ENCODE measurements at regions not wholly inside any gene's neighbourhood (a gene's known extent, or its start where the extent isn't known, plus 50 kb on each side); places are given as distances from the start of the nearest gene placed in this dataset.

DNA sequence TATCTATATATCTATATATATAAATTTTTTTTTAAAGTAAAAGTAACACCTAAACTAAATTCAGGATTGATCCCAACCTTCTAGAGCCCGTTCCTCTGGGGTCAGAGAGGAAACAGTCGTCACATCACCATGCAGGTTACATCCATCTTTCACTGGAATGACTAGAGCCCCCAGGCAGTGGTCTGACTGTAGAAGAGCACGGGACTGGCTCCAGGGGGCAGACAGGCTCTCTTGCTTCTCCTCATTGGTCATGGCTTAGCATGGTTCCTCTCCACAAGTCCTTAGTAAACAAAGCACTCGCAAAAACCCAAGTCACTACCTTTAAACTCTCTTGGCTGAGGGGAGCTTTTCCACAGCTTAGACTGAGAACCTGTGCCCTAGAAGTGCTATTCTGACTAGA is 110.5 kb downstream of the NR2F2 start:
- Histone ChIP-seq H3K36me3 (ENCODE audit: control insufficient read depth in 1 of 2, insufficient read depth in 2 of 2, low read length in 2 of 2) (no peaks in the 10 kb centered on the region), H3K27me3 (ENCODE audit: low read depth, low read length) (no peaks in the 10 kb centered on the region), H3K9me3 (ENCODE audit: control insufficient read depth in 1 of 2, low read length in 2 of 2) (no peaks in the 10 kb centered on the region), H3K4me3 (ENCODE audit: low read depth in 1 of 2, low read length in 2 of 2) (no peak overlapping the region), H3K4me1 (ENCODE audit: control insufficient read depth in 1 of 2, insufficient read depth in 2 of 2, low read length in 2 of 2) (no peaks in the 10 kb centered on the region), H3K27ac (ENCODE audit: low read length) (no peak overlapping the region)

- no peaks in the 10 kb centered on the region for H3K36me3 ChIP-seq (ENCODE audit: control insufficient read depth in 1 of 2, insufficient read depth in 2 of 2, low read length in 2 of 2)
- H3K4me3 ChIP-seq (ENCODE audit: low read depth in 1 of 2, low read length in 2 of 2) = no peak overlapping the region
- no peaks in the 10 kb centered on the region for H3K4me1 ChIP-seq (ENCODE audit: control insufficient read depth in 1 of 2, insufficient read depth in 2 of 2, low read length in 2 of 2)
Observed at GRCh38 chr15:96442076-96442475, 111.6 kb downstream of the NR2F2 start.

DNA sequence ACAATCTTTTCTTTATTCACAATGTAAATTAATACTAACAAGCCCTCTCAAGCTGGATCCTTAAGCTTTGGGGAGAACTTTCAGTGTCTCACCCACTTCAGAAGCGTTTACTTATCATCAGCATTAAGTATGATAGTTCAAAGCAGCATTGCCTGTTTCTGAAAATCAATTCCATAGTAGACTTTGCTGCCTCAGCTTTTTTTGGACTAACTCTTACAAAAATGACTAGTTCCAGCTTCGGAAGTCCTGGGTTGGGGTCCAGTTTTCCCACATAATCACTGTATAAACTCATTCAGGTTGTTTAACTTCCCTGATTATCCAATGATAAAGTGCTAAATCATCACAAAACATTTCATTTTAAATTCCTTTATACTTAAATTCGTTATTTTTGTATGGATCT is 114.4 kb downstream of the NR2F2 start:
- no peaks in the 10 kb centered on the region for H3K4me1 ChIP-seq (ENCODE audit: control insufficient read depth in 1 of 2, insufficient read depth in 2 of 2, low read length in 2 of 2)
- no peaks in the 10 kb centered on the region for H3K36me3 ChIP-seq (ENCODE audit: control insufficient read depth in 1 of 2, insufficient read depth in 2 of 2, low read length in 2 of 2)
- H3K9me3 ChIP-seq (ENCODE audit: control insufficient read depth in 1 of 2, low read length in 2 of 2) = no peaks in the 10 kb centered on the region
- no peak overlapping the region for H3K4me3 ChIP-seq (ENCODE audit: low read depth in 1 of 2, low read length in 2 of 2)
- H3K27ac ChIP-seq (ENCODE audit: low read length) = no peak overlapping the region
- H3K27me3 ChIP-seq (ENCODE audit: low read depth, low read length) = no peaks in the 10 kb centered on the region

More at GRCh38 chr15:96442076-96442475, 111.6 kb downstream of the NR2F2 start:
- H3K27ac ChIP-seq (ENCODE audit: low read length) = no peak overlapping the region
- H3K9me3 ChIP-seq (ENCODE audit: control insufficient read depth in 1 of 2, low read length in 2 of 2) = no peaks in the 10 kb centered on the region
- H3K27me3 ChIP-seq (ENCODE audit: low read depth, low read length) = no peaks in the 10 kb centered on the region

- H3K27ac ChIP-seq (ENCODE audit: low read length) = no peak overlapping the region
- H3K9me3 ChIP-seq (ENCODE audit: control insufficient read depth in 1 of 2, low read length in 2 of 2) = no peaks in the 10 kb centered on the region
- no peaks in the 10 kb centered on the region for H3K27me3 ChIP-seq (ENCODE audit: low read depth, low read length)
- H3K4me1 ChIP-seq (ENCODE audit: control insufficient read depth in 1 of 2, insufficient read depth in 2 of 2, low read length in 2 of 2) = no peaks in the 10 kb centered on the region
- H3K36me3 ChIP-seq (ENCODE audit: control insufficient read depth in 1 of 2, insufficient read depth in 2 of 2, low read length in 2 of 2) = no peaks in the 10 kb centered on the region
- H3K4me3 ChIP-seq (ENCODE audit: low read depth in 1 of 2, low read length in 2 of 2) = no peak overlapping the region
Observed at GRCh38 chr15:96448923-96449322, 118.4 kb downstream of the NR2F2 start.

- no peaks in the 10 kb centered on the region for H3K27me3 ChIP-seq (ENCODE audit: low read depth, low read length)
- H3K27ac ChIP-seq (ENCODE audit: low read length) = no peak overlapping the region
- no peaks in the 10 kb centered on the region for H3K36me3 ChIP-seq (ENCODE audit: control insufficient read depth in 1 of 2, insufficient read depth in 2 of 2, low read length in 2 of 2)
- no peak overlapping the region for H3K4me3 ChIP-seq (ENCODE audit: low read depth in 1 of 2, low read length in 2 of 2)
- no peaks in the 10 kb centered on the region for H3K4me1 ChIP-seq (ENCODE audit: control insufficient read depth in 1 of 2, insufficient read depth in 2 of 2, low read length in 2 of 2)
- H3K9me3 ChIP-seq (ENCODE audit: control insufficient read depth in 1 of 2, low read length in 2 of 2) = no peaks in the 10 kb centered on the region
Observed at GRCh38 chr15:96457841-96458240, 127.3 kb downstream of the NR2F2 start.

DNA sequence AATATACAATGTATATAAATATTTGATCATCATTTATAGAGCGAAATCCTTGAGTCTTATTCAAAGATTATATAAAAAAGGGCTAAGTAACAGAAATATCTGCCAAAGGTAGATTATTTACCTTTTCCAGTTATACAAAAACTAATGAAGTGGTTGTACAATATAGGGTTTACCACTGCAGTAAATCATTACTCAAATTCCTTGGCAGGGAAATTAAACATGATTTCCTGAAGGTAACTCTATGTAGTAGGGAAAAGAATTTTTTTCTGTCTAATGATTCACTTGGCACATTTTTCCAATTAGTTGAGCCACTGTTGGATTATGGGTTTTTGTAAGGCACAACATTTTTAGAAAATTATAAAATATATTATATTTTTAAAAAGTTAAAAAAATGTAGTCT is 129.6 kb downstream of the NR2F2 start:
- H3K9me3 ChIP-seq (ENCODE audit: control insufficient read depth in 1 of 2, low read length in 2 of 2) = no peaks in the 10 kb centered on the region
- no peaks in the 10 kb centered on the region for H3K4me1 ChIP-seq (ENCODE audit: control insufficient read depth in 1 of 2, insufficient read depth in 2 of 2, low read length in 2 of 2)
- H3K36me3 ChIP-seq (ENCODE audit: control insufficient read depth in 1 of 2, insufficient read depth in 2 of 2, low read length in 2 of 2) = no peaks in the 10 kb centered on the region

GRCh38 chr15:96462768-96463750 is 132.6 kb downstream of the NR2F2 start:
- H3K4me1 ChIP-seq (ENCODE audit: control insufficient read depth in 1 of 2, insufficient read depth in 2 of 2, low read length in 2 of 2) = no peaks in the 10 kb centered on the region
- H3K4me3 ChIP-seq (ENCODE audit: low read depth in 1 of 2, low read length in 2 of 2) = no peak overlapping the region
- H3K27me3 ChIP-seq (ENCODE audit: low read depth, low read length) = no peaks in the 10 kb centered on the region
- H3K36me3 ChIP-seq (ENCODE audit: control insufficient read depth in 1 of 2, insufficient read depth in 2 of 2, low read length in 2 of 2) = no peaks in the 10 kb centered on the region
- no peak overlapping the region for H3K27ac ChIP-seq (ENCODE audit: low read length)
- no peaks in the 10 kb centered on the region for H3K9me3 ChIP-seq (ENCODE audit: control insufficient read depth in 1 of 2, low read length in 2 of 2)

More for the DNA sequence above, 129.6 kb downstream of the NR2F2 start:
- Histone ChIP-seq H3K27me3 (ENCODE audit: low read depth, low read length) (no peaks in the 10 kb centered on the region), H3K4me3 (ENCODE audit: low read depth in 1 of 2, low read length in 2 of 2) (no peak overlapping the region), H3K27ac (ENCODE audit: low read length) (no peak overlapping the region)

- H3K4me1 ChIP-seq (ENCODE audit: control insufficient read depth in 1 of 2, insufficient read depth in 2 of 2, low read length in 2 of 2) = no peaks in the 10 kb centered on the region
- H3K27me3 ChIP-seq (ENCODE audit: low read depth, low read length) = no peaks in the 10 kb centered on the region
- no peaks in the 10 kb centered on the region for H3K36me3 ChIP-seq (ENCODE audit: control insufficient read depth in 1 of 2, insufficient read depth in 2 of 2, low read length in 2 of 2)
- H3K27ac ChIP-seq (ENCODE audit: low read length) = no peak overlapping the region
- H3K4me3 ChIP-seq (ENCODE audit: low read depth in 1 of 2, low read length in 2 of 2) = no peak overlapping the region
- no peaks in the 10 kb centered on the region for H3K9me3 ChIP-seq (ENCODE audit: control insufficient read depth in 1 of 2, low read length in 2 of 2)
Observed at GRCh38 chr15:96466389-96466947, 136.0 kb downstream of the NR2F2 start.

GRCh38 chr15:96468036-96468435 is 137.5 kb downstream of the NR2F2 start:
- H3K9me3 ChIP-seq (ENCODE audit: control insufficient read depth in 1 of 2, low read length in 2 of 2) = no peaks in the 10 kb centered on the region
- H3K27ac ChIP-seq (ENCODE audit: low read length) = no peak overlapping the region
- H3K27me3 ChIP-seq (ENCODE audit: low read depth, low read length) = no peaks in the 10 kb centered on the region
- no peaks in the 10 kb centered on the region for H3K36me3 ChIP-seq (ENCODE audit: control insufficient read depth in 1 of 2, insufficient read depth in 2 of 2, low read length in 2 of 2)
- H3K4me1 ChIP-seq (ENCODE audit: control insufficient read depth in 1 of 2, insufficient read depth in 2 of 2, low read length in 2 of 2) = no peaks in the 10 kb centered on the region
- H3K4me3 ChIP-seq (ENCODE audit: low read depth in 1 of 2, low read length in 2 of 2) = no peak overlapping the region

- no peak overlapping the region for H3K4me3 ChIP-seq (ENCODE audit: low read depth in 1 of 2, low read length in 2 of 2)
- no peaks in the 10 kb centered on the region for H3K27me3 ChIP-seq (ENCODE audit: low read depth, low read length)
- H3K27ac ChIP-seq (ENCODE audit: low read length) = no peak overlapping the region
- H3K36me3 ChIP-seq (ENCODE audit: control insufficient read depth in 1 of 2, insufficient read depth in 2 of 2, low read length in 2 of 2) = no peaks in the 10 kb centered on the region
- no peaks in the 10 kb centered on the region for H3K9me3 ChIP-seq (ENCODE audit: control insufficient read depth in 1 of 2, low read length in 2 of 2)
- no peaks in the 10 kb centered on the region for H3K4me1 ChIP-seq (ENCODE audit: control insufficient read depth in 1 of 2, insufficient read depth in 2 of 2, low read length in 2 of 2)
Observed at GRCh38 chr15:96470681-96471310, 140.3 kb downstream of the NR2F2 start.

DNA sequence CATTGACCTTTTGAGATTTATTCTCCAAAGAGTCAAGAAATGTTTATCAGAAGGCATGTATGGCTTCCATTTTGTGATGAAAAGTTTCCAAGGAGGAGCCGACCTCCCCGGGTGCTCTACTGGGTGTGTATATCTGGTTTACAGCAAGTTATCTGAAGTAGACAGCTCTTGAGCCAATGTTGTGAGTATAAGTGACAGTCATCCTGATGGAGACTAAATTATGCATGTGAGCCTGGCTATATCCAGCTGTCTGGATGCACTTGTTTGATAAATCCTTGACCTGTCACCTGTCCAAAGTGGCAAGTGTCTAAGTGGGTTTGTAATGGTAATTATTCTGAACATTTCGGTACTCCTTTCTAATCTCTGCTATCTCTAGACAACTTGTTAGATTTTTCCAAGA is 142.2 kb downstream of the NR2F2 start:
- H3K4me3 ChIP-seq (ENCODE audit: low read depth in 1 of 2, low read length in 2 of 2) = no peak overlapping the region
- H3K36me3 ChIP-seq (ENCODE audit: control insufficient read depth in 1 of 2, insufficient read depth in 2 of 2, low read length in 2 of 2) = no peaks in the 10 kb centered on the region
- no peaks in the 10 kb centered on the region for H3K4me1 ChIP-seq (ENCODE audit: control insufficient read depth in 1 of 2, insufficient read depth in 2 of 2, low read length in 2 of 2)
- no peaks in the 10 kb centered on the region for H3K27me3 ChIP-seq (ENCODE audit: low read depth, low read length)
- no peak overlapping the region for H3K27ac ChIP-seq (ENCODE audit: low read length)
- H3K9me3 ChIP-seq (ENCODE audit: control insufficient read depth in 1 of 2, low read length in 2 of 2) = no peaks in the 10 kb centered on the region
